HepG2 (cell line): ENCODE measurements at regions not wholly inside any gene's neighbourhood (a gene's known extent, or its start where the extent isn't known, plus 50 kb on each side); places are given as distances from the start of the nearest gene placed in this dataset.

Experiments used
- ARID2 ChIP-seq: sonication (generic); formaldehyde crosslinking; IDR thresholded peaks from 2 replicates; pipeline ENCODE4 v1.8.1; 2022; ENCODE audit warnings: mild to moderate bottlenecking, missing genetic modification reagents, borderline replicate concordance
- ATAD3A ChIP-seq: sonication (generic); formaldehyde crosslinking; IDR thresholded peaks from 2 replicates; pipeline ENCODE4 v1.4.0; 2020; ENCODE audit warnings: missing genetic modification reagents
- BCL6 ChIP-seq: IDR thresholded peaks from 2 replicates; pipeline ENCODE4 v1.6.1; 2016; ENCODE audit warnings: missing genetic modification reagents, missing compliant biosample characterization
- ERF ChIP-seq: IDR thresholded peaks from 2 replicates; pipeline ENCODE4 v1.6.1; 2018; ENCODE audit warnings: missing biosample characterization, missing genetic modification reagents
- ESRRA ChIP-seq: sonication (generic); formaldehyde crosslinking; IDR thresholded peaks from 2 replicates; pipeline ENCODE4 v1.5.1; 2020; ENCODE audit warnings: mild to moderate bottlenecking, low read depth, missing genetic modification reagents
- FOXK1 ChIP-seq: sonication (generic); formaldehyde crosslinking; IDR thresholded peaks from 2 replicates; pipeline ENCODE4 v1.4.0; 2020; ENCODE audit warnings: low read depth, missing genetic modification reagents, borderline replicate concordance
- FOXO1 ChIP-seq: sonication (generic); formaldehyde crosslinking; IDR thresholded peaks from 2 replicates; pipeline ENCODE4 v1.4.0; 2020; ENCODE audit warnings: missing genetic modification reagents
- JUND ChIP-seq: sonication (generic); formaldehyde crosslinking; IDR thresholded peaks from 2 replicates; pipeline ENCODE4 v1.8.0; 2022; ENCODE audit warnings: mild to moderate bottlenecking, missing genetic modification reagents
- KLF11 ChIP-seq: IDR thresholded peaks from 2 replicates; pipeline ENCODE4 v1.6.1; 2016; ENCODE audit warnings: missing compliant biosample characterization
- KLF9 ChIP-seq: IDR thresholded peaks from 2 replicates; pipeline ENCODE4 v1.6.1; 2016; ENCODE audit warnings: low read depth
- MIXL1 ChIP-seq: IDR thresholded peaks from 2 replicates; pipeline ENCODE4 v1.6.1; 2016
- NFYB ChIP-seq: sonication (generic); formaldehyde crosslinking; IDR thresholded peaks from 2 replicates; pipeline ENCODE4 v1.4.0; 2020; ENCODE audit warnings: missing genetic modification reagents
- SAP130 ChIP-seq: IDR thresholded peaks from 2 replicates; pipeline ENCODE4 v1.6.1; 2016; ENCODE audit warnings: low read depth
- STAG1 ChIP-seq: sonication (generic); formaldehyde crosslinking; IDR thresholded peaks from 2 replicates; pipeline ENCODE4 v1.4.0; 2020; ENCODE audit warnings: missing genetic modification reagents
- TARDBP ChIP-seq: sonication (generic); formaldehyde crosslinking; IDR thresholded peaks from 2 replicates; pipeline ENCODE4 v1.8.0; 2022; ENCODE audit warnings: mild to moderate bottlenecking, missing genetic modification reagents
- TEAD3 ChIP-seq: optimal IDR thresholded peaks from 2 replicates; pipeline ENCODE3; 2016; ENCODE audit warnings: borderline replicate concordance
- ZFP36 ChIP-seq: fragments of 150-350 bp; IDR thresholded peaks from 2 replicates; pipeline ENCODE4 v1.6.1; 2018; ENCODE audit warnings: borderline replicate concordance, low read length, low read depth; ENCODE audit not compliant: partially characterized antibody
- ZNF180 ChIP-seq: sonication (generic); formaldehyde crosslinking; IDR thresholded peaks from 2 replicates; pipeline ENCODE4 v1.4.0; 2020; ENCODE audit warnings: low read depth, missing genetic modification reagents, borderline replicate concordance
- ZNF354B ChIP-seq: sonication (generic); formaldehyde crosslinking; IDR thresholded peaks from 2 replicates; pipeline ENCODE4 v1.8.0; 2022; ENCODE audit warnings: mild to moderate bottlenecking, missing genetic modification reagents
- ZNF530 ChIP-seq: sonication (generic); formaldehyde crosslinking; IDR thresholded peaks from 2 replicates; pipeline ENCODE4 v1.5.0; 2020; ENCODE audit warnings: low read depth, mild to moderate bottlenecking, missing genetic modification reagents
- ZNF598 ChIP-seq: sonication (generic); formaldehyde crosslinking; IDR thresholded peaks from 2 replicates; pipeline ENCODE4 v1.5.1; 2020; ENCODE audit warnings: mild to moderate bottlenecking, missing genetic modification reagents, borderline replicate concordance
- ZNF615 ChIP-seq: sonication (generic); formaldehyde crosslinking; IDR thresholded peaks from 2 replicates; pipeline ENCODE4 v1.5.0; 2020; ENCODE audit warnings: mild to moderate bottlenecking, missing genetic modification reagents, borderline replicate concordance
- ZNF850 ChIP-seq: sonication (generic); formaldehyde crosslinking; conservative IDR thresholded peaks from 2 replicates; pipeline ENCODE4 v1.9.0; 2021; ENCODE audit warnings: mild to moderate bottlenecking, missing genetic modification reagents
- TF ChIP-seq, protein P1 (sequence below): sonication (generic); formaldehyde crosslinking; IDR thresholded peaks from 2 replicates; pipeline ENCODE4 v1.8.1; 2023; ENCODE audit warnings: mild to moderate bottlenecking, missing genetic modification reagents
- TF ChIP-seq, protein P2 (sequence below): IDR thresholded peaks from 2 replicates; pipeline ENCODE4 v1.6.1; 2016; ENCODE audit warnings: low read depth
- TF ChIP-seq, protein P3 (sequence below): sonication (generic); formaldehyde crosslinking; IDR thresholded peaks from 2 replicates; pipeline ENCODE4 v1.5.1; 2020; ENCODE audit warnings: missing genetic modification reagents, mild to moderate bottlenecking, borderline replicate concordance

DNA sequence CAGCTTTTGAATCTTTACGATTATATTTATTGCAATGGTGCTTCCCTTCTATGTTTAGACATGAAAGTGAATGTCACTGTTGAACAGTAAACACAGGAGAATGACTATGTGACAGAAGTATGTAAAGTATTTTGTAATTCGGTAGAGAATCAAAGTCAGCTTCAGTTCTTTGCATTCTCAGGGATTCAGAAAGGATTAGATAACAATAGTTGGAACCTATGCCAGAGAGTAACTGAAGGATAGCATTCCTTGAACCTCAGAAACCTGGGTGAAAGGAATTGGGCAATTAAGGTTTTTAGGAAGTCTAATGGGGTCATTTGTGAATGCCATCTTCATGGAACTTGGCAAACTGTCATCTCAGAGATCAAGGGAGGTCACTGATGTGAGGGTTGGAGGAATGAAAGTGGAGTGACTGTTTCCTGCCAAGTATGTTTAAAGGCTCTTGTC is 305.3 kb upstream of the DDHD1 start (continued):
- peak; percentile 52; the same call in 1 of the 2 replicates for TF ChIP-seq FOXK1 (CRISPR knock-in tag)
- peak; percentile 61 for TF ChIP-seq MIXL1 (CRISPR knock-in tag)
- TF ChIP-seq ZNF354B (CRISPR knock-in tag) = no peak
- no peak for TF ChIP-seq KLF9 (CRISPR knock-in tag)
- no peak for TF ChIP-seq ATAD3A (CRISPR knock-in tag)
- TF ChIP-seq BCL6 (CRISPR knock-in tag) = peak; percentile 95
- TF ChIP-seq JUND (CRISPR knock-in tag) = peak; percentile 79
- TF ChIP-seq ZNF850 = no peak
- TF ChIP-seq NFYB (CRISPR knock-in tag) = no peak
- TF ChIP-seq ZNF615 (CRISPR knock-in tag) = no peak
- 0 out of 2 replicates have a peak, but pooled peaks have one; percentile 43 for TF ChIP-seq ERF
- no peak for TF ChIP-seq ZNF598 (CRISPR knock-in tag)
- peak; percentile 49 for TF ChIP-seq SAP130 (CRISPR knock-in tag)
- TF ChIP-seq, protein P1, sequence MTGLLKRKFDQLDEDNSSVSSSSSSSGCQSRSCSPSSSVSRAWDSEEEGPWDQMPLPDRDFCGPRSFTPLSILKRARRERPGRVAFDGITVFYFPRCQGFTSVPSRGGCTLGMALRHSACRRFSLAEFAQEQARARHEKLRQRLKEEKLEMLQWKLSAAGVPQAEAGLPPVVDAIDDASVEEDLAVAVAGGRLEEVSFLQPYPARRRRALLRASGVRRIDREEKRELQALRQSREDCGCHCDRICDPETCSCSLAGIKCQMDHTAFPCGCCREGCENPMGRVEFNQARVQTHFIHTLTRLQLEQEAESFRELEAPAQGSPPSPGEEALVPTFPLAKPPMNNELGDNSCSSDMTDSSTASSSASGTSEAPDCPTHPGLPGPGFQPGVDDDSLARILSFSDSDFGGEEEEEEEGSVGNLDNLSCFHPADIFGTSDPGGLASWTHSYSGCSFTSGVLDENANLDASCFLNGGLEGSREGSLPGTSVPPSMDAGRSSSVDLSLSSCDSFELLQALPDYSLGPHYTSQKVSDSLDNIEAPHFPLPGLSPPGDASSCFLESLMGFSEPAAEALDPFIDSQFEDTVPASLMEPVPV = no peak
- TF ChIP-seq, protein P2, sequence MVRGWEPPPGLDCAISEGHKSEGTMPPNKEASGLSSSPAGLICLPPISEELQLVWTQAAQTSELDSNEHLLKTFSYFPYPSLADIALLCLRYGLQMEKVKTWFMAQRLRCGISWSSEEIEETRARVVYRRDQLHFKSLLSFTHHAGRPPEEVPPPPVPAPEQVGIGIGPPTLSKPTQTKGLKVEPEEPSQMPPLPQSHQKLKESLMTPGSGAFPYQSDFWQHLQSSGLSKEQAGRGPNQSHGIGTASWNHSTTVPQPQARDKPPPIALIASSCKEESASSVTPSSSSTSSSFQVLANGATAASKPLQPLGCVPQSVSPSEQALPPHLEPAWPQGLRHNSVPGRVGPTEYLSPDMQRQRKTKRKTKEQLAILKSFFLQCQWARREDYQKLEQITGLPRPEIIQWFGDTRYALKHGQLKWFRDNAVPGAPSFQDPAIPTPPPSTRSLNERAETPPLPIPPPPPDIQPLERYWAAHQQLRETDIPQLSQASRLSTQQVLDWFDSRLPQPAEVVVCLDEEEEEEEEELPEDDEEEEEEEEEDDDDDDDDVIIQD = peak; percentile 66; the same call in 1 of the 2 replicates
- no peak for TF ChIP-seq ZFP36
- 0 out of 2 replicates have a peak, but pooled peaks have one; percentile 9 for TF ChIP-seq STAG1 (CRISPR knock-in tag)
- TF ChIP-seq ESRRA (CRISPR knock-in tag) = no peak
- no peak for TF ChIP-seq ZNF180 (CRISPR knock-in tag)
- no peak for TF ChIP-seq ZNF530 (CRISPR knock-in tag)
- TF ChIP-seq ARID2 (CRISPR knock-in tag) = no peak
- TF ChIP-seq, protein P3, sequence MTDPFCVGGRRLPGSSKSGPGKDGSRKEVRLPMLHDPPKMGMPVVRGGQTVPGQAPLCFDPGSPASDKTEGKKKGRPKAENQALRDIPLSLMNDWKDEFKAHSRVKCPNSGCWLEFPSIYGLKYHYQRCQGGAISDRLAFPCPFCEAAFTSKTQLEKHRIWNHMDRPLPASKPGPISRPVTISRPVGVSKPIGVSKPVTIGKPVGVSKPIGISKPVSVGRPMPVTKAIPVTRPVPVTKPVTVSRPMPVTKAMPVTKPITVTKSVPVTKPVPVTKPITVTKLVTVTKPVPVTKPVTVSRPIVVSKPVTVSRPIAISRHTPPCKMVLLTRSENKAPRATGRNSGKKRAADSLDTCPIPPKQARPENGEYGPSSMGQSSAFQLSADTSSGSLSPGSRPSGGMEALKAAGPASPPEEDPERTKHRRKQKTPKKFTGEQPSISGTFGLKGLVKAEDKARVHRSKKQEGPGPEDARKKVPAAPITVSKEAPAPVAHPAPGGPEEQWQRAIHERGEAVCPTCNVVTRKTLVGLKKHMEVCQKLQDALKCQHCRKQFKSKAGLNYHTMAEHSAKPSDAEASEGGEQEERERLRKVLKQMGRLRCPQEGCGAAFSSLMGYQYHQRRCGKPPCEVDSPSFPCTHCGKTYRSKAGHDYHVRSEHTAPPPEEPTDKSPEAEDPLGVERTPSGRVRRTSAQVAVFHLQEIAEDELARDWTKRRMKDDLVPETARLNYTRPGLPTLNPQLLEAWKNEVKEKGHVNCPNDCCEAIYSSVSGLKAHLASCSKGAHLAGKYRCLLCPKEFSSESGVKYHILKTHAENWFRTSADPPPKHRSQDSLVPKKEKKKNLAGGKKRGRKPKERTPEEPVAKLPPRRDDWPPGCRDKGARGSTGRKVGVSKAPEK (CRISPR knock-in tag) = no peak
- 0 out of 2 replicates have a peak, but pooled peaks have one; percentile 31 for TF ChIP-seq TARDBP (CRISPR knock-in tag)
- peak; percentile 98 for TF ChIP-seq TEAD3
- TF ChIP-seq KLF11 (CRISPR knock-in tag) = no peak
- TF ChIP-seq FOXO1 (CRISPR knock-in tag) = no peak; the same call in 1 of the 2 replicates
